HG02852 (cell line): ENCODE measurements at regions not wholly inside any gene's neighbourhood (a gene's known extent, or its start where the extent isn't known, plus 50 kb on each side); places are given as distances from the start of the nearest gene placed in this dataset.

ENCODE experiments used
- ATAC-seq: cut with Tn5 transposase; IDR thresholded peaks from one replicate; pipeline ENCODE4 v1.9.1; 2021; ENCODE audit warnings: mild to moderate bottlenecking, moderate library complexity; ENCODE audit not compliant: unreplicated experiment

GRCh38 chr11:129324533-129325175 lies 51.0 kb upstream of the BARX2 start:
- ATAC-seq: no peak

GRCh38 chr11:129323896-129324502 lies 51.6 kb upstream of the BARX2 start:
- ATAC-seq: no peak

- ATAC-seq: no peak
These were observed 52.7 kb upstream of the BARX2 start for GRCh38 chr11:129322941-129323340.

- no peak for ATAC-seq
These were observed 54.6 kb upstream of the BARX2 start for GRCh38 chr11:129321076-129321475.

GRCh38 chr11:129320494-129320893 lies 55.2 kb upstream of the BARX2 start:
- ATAC-seq: no peak

GRCh38 chr11:129319751-129320150 lies 55.9 kb upstream of the BARX2 start:
- no peak for ATAC-seq

- ATAC-seq: no peak
These were observed 56.4 kb upstream of the BARX2 start for GRCh38 chr11:129319201-129319600.

GRCh38 chr11:129317571-129317970 lies 58.1 kb upstream of the BARX2 start:
- ATAC-seq: no peak

GRCh38 chr11:129316781-129317180 lies 58.9 kb upstream of the BARX2 start:
- ATAC-seq: no peak

GRCh38 chr11:129315781-129316579 lies 59.7 kb upstream of the BARX2 start:
- ATAC-seq: no peak

- no peak for ATAC-seq
These were observed 61.3 kb upstream of the BARX2 start for GRCh38 chr11:129314371-129314770.

GRCh38 chr11:129313541-129314297 lies 61.9 kb upstream of the BARX2 start:
- no peak for ATAC-seq

- no peak for ATAC-seq
These were observed 62.7 kb upstream of the BARX2 start for GRCh38 chr11:129312730-129313503.

GRCh38 chr11:129308241-129308865 lies 67.3 kb upstream of the BARX2 start:
- ATAC-seq: no peak

GRCh38 chr11:129307162-129307561 lies 68.5 kb upstream of the BARX2 start:
- ATAC-seq: no peak

GRCh38 chr11:129302386-129303101 lies 73.1 kb upstream of the BARX2 start:
- ATAC-seq: no peak

GRCh38 chr11:129300099-129300498 lies 75.5 kb upstream of the BARX2 start:
- no peak for ATAC-seq

GRCh38 chr11:129298988-129299387 lies 76.7 kb upstream of the BARX2 start:
- no peak for ATAC-seq

- no peak for ATAC-seq
These were observed 79.9 kb upstream of the BARX2 start for GRCh38 chr11:129295746-129296145.
